Upper lobe of right lung (tissue), 1 donor: ENCODE measurements at regions not wholly inside any gene's neighbourhood (a gene's known extent, or its start where the extent isn't known, plus 50 kb on each side); places are given as distances from the start of the nearest gene placed in this dataset.

Experiments used
- ATAC-seq: fragments of 200-7000 bp; cut with Tn5 transposase; one replicate; pipeline ENCODE4 v1.9.1; 2020; ENCODE audit warnings: mild to moderate bottlenecking, moderate library complexity
- DNase-seq: peaks from one replicate; pipeline ENCODE4 v3.0.0-alpha.2; 2020
- H3K27ac ChIP-seq: fragments of 200-600 bp; one replicate; pipeline ENCODE4 v1.8.0; 2022
- H3K27me3 ChIP-seq: fragments of 200-600 bp; one replicate; pipeline ENCODE4 v1.8.0; 2022; ENCODE audit warnings: mild to moderate bottlenecking
- H3K36me3 ChIP-seq: fragments of 200-600 bp; one replicate; pipeline ENCODE4 v1.8.0; 2022
- H3K4me1 ChIP-seq: fragments of 200-600 bp; one replicate; pipeline ENCODE4 v1.8.0; 2022
- H3K4me3 ChIP-seq: fragments of 200-600 bp; one replicate; pipeline ENCODE4 v1.8.0; 2022; ENCODE audit warnings: mild to moderate bottlenecking
- H3K9me3 ChIP-seq: fragments of 200-600 bp; one replicate; pipeline ENCODE4 v1.8.0; 2022
- CTCF ChIP-seq: fragments of 200-600 bp; IDR thresholded peaks from one replicate; pipeline ENCODE4 v1.8.0; 2022; ENCODE audit warnings: antibody characterized with exemption
- intact Hi-C: fragments of 100-400 bp; cut with DNase I; formaldehyde crosslinking; loops from one replicate; pipeline ENCODE4 v1.11.0; 2022
- donor health status: DM: no; HTN: yes; CAD: no; lungs with severe emphysema.

GRCh38 chr11:15490535-15490934, 375.8 kb downstream of the INSC start:
- Histone ChIP-seq H3K27ac (no peak overlapping the region), H3K36me3 (no peaks in the 10 kb centered on the region), H3K27me3 (no peaks in the 10 kb centered on the region), H3K4me3 (no peak overlapping the region), H3K4me1 (no peaks in the 10 kb centered on the region), H3K9me3 (no peaks in the 10 kb centered on the region)
- intact Hi-C loops: no loop called here
- no peak for TF ChIP-seq CTCF
- ATAC-seq (no peak), DNase-seq (no peak)

GRCh38 chr11:15493066-15493465, 378.3 kb downstream of the INSC start:
- ATAC-seq (no peak), DNase-seq (no peak)
- no peak overlapping the region for H3K27ac ChIP-seq
- H3K27me3 ChIP-seq: no peaks in the 10 kb centered on the region
- TF ChIP-seq CTCF: no peak
- no peaks in the 10 kb centered on the region for H3K36me3 ChIP-seq
- H3K9me3 ChIP-seq: no peaks in the 10 kb centered on the region
- intact Hi-C loops: no loop called here
- no peak overlapping the region for H3K4me3 ChIP-seq
- no peaks in the 10 kb centered on the region for H3K4me1 ChIP-seq

- no peak overlapping the region for H3K4me3 ChIP-seq
- H3K36me3 ChIP-seq: no peaks in the 10 kb centered on the region
- intact Hi-C loops: no loop called here
- DNase-seq (no peak), ATAC-seq (no peak)
- H3K27me3 ChIP-seq: no peaks in the 10 kb centered on the region
- no peaks in the 10 kb centered on the region for H3K4me1 ChIP-seq
- H3K9me3 ChIP-seq: no peaks in the 10 kb centered on the region
- TF ChIP-seq CTCF: no peak
- no peak overlapping the region for H3K27ac ChIP-seq
These were observed 379.3 kb downstream of the INSC start for GRCh38 chr11:15493921-15494620.

- no peak overlapping the region for H3K4me3 ChIP-seq
- no peaks in the 10 kb centered on the region for H3K9me3 ChIP-seq
- ATAC-seq: no peak
- TF ChIP-seq CTCF: no peak
- H3K36me3 ChIP-seq: no peaks in the 10 kb centered on the region
- no peak overlapping the region for H3K27ac ChIP-seq
- H3K4me1 ChIP-seq: no peaks in the 10 kb centered on the region
- intact Hi-C loops: no loop called here
- no peaks in the 10 kb centered on the region for H3K27me3 ChIP-seq
- no peak for DNase-seq
These were observed 380.0 kb downstream of the INSC start for GRCh38 chr11:15494740-15495139.

- H3K4me1 ChIP-seq: no peaks in the 10 kb centered on the region
- H3K4me3 ChIP-seq: no peak overlapping the region
- TF ChIP-seq CTCF: no peak
- DNase-seq (no peak), ATAC-seq (no peak)
- no peaks in the 10 kb centered on the region for H3K36me3 ChIP-seq
- no peak overlapping the region for H3K27ac ChIP-seq
- intact Hi-C loops: no loop called here
- no peaks in the 10 kb centered on the region for H3K27me3 ChIP-seq
- H3K9me3 ChIP-seq: no peaks in the 10 kb centered on the region
These were observed 380.7 kb downstream of the INSC start for GRCh38 chr11:15495462-15495861.

- Histone ChIP-seq H3K27ac (no peak overlapping the region), H3K4me1 (no peaks in the 10 kb centered on the region), H3K4me3 (no peak overlapping the region), H3K27me3 (no peaks in the 10 kb centered on the region), H3K9me3 (no peaks in the 10 kb centered on the region), H3K36me3 (no peaks in the 10 kb centered on the region)
- DNase-seq (no peak), ATAC-seq (peak; percentile 21)
- intact Hi-C loops: no loop called here
- no peak for TF ChIP-seq CTCF
These were observed 382.6 kb downstream of the INSC start for GRCh38 chr11:15497366-15497765.
